SK-MEL-5 (cell line): ENCODE measurements at regions not wholly inside any gene's neighbourhood (a gene's known extent, or its start where the extent isn't known, plus 50 kb on each side); places are given as distances from the start of the nearest gene placed in this dataset.

ENCODE experiments used
- DNase-seq: peaks from one replicate; pipeline ENCODE4 v3.0.0-alpha.2; 2016; ENCODE audit warnings: low read depth, low spot score
- in situ Hi-C: cut with HindIII; loops from 2 replicates; pipeline ENCODE4 v1.10.0; 2016; ENCODE audit warnings: low sequenced_read_pairs, high pct_unique_total_duplicates, low pct_unique_long_range_greater_than_20kb

DNA sequence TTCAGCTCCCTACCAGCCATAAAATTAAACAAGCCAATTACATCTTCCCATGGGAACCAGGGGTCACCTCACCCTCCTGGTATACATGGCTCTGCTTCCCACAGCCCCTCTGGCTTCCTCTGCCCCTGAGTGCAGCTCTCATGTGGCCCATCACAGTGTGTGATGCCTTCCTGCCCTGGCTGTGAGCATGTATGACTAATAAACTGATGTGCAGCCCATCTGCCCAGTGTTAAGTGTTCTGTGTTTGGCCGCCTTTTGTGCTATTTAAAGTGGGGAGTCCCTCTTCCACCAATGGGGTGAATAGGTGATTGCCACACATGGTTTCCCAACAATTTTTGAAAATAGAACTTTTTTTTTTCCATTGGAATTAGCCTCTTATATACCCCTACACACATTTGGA is 87.7 kb upstream of the PIEZO2 start:
- in situ Hi-C loops = no loop called here
- DNase-seq = no peak

DNA sequence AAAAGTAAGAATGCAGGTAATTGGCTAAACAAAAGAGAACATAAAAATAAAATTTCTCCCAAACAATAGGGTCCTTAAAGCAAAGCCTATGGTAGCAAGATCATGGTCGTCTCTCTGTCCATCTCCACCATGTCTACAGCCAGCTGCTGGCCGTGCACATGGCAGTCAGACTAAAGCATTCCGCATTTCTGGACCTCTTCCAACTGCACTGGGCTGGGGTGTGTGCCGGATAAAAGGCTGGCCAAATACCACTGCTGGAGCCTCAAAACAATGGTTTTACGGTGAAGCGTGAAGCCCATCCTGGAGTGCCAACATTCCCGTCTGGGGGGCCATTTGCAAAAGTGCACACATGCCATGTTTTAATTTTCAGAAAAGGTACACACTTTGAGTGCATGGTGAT is 74.8 kb upstream of the PIEZO2 start:
- in situ Hi-C loops = no loop called here
- no peak for DNase-seq

- no peak for DNase-seq
- in situ Hi-C loops = no loop called here
These were observed 70.2 kb upstream of the PIEZO2 start for GRCh38 chr18:11219571-11219970.

GRCh38 chr18:11215216-11215615 is 65.8 kb upstream of the PIEZO2 start:
- no peak for DNase-seq
- in situ Hi-C loops = no loop called here

- in situ Hi-C loops = no loop called here
- DNase-seq = no peak
These were observed 54.7 kb upstream of the PIEZO2 start for GRCh38 chr18:11204020-11204419.

DNA sequence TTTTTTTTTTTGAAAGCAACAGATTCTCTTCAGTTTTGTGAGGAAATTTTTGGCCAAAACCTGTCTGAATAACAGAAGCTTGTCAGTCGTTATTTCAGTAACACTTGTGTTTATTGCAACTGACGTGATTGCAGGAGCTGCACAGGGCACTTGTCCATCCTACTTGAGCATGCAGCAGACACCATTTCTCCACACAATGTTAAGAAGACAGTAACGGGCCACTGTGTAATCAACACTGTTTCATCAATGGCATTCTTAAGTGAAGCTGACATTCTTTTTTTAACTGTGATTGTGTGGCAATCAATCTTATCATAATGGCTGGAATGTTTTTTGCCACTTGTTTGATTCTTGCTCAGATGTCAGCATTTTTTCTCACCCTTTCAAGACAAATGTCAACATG is 50.1 kb upstream of the PIEZO2 start:
- DNase-seq = no peak
- in situ Hi-C loops = no loop called here
